GM12892 (cell line): ENCODE measurements at regions not wholly inside any gene's neighbourhood (a gene's known extent, or its start where the extent isn't known, plus 50 kb on each side); places are given as distances from the start of the nearest gene placed in this dataset.
"Not testable (repeated sequence)": the region's sequence is repeated elsewhere in the genome, so short reads cannot be mapped to it uniquely, and the experiment has no call there.

ENCODE experiments used
- DNase-seq: peaks from one replicate; pipeline ENCODE4 v3.0.0; 2011; ENCODE audit not compliant: insufficient read length
- FAIRE-seq: peaks from 2 replicates; lab custom pipeline; 2011; peaks lifted over from hg19 to GRCh38; lab: Jason Lieb, UNC
- POLR2A ChIP-seq: IDR thresholded peaks from 2 replicates; pipeline ENCODE4 v1.6.1; 2011; ENCODE audit warnings: low read depth, low read length, control low read depth
- POLR2AphosphoS5 ChIP-seq: IDR thresholded peaks from 2 replicates; pipeline ENCODE4 v1.6.1; 2011; ENCODE audit warnings: low read depth, low read length, control low read depth
- TAF1 ChIP-seq: IDR thresholded peaks from 2 replicates; pipeline ENCODE4 v1.6.1; 2011; ENCODE audit warnings: low read depth, mild to moderate bottlenecking, control low read depth, low read length, borderline replicate concordance

DNA sequence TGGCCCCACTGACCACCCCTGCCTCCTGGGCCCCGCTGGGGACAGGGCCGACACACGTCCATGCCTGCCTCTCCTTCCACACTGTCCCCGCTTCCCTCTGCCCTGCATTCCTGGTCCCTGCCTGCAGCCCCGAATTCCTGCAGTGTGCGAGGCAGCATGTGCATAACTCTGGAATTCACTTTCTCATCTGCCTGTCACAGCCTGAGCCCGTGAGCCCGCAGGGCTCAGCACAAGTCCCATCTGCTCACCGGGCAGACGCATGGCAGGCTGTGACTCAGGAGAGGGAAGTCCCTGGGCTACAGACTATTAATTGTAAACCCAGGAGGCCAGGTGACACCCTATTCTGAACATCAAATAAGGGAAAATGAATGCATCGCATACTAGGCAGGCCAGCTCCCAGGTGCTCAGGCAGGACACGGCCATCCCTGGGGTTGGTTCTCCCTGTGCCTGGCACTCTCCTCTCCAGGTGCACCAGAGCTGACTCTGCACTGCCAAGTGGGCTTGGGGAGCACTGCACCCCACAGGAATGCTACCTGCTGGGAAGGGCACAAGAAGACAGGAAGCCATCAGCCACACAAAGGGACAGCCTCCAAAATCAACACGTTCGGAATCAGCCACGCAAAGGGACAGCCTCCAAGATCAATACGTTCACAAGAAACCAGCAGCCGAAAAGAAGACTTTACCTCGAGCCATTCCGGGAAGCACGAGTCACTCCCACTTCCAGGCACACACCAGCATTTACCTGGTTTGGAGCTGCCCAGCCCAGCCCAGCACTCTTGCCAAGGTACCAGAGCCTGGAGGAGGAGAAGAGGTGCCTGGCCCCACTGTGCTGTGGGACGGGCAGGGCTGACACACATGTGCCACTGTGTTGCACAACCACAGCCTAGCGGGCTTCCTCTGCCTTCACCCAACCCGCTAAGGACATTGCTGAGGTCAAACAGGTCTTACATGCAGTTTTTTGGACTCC lies 65.9 kb downstream of the DLL1 start:
- TF ChIP-seq TAF1, result no peak
- no peak for DNase-seq
- FAIRE-seq, result no peak

DNA sequence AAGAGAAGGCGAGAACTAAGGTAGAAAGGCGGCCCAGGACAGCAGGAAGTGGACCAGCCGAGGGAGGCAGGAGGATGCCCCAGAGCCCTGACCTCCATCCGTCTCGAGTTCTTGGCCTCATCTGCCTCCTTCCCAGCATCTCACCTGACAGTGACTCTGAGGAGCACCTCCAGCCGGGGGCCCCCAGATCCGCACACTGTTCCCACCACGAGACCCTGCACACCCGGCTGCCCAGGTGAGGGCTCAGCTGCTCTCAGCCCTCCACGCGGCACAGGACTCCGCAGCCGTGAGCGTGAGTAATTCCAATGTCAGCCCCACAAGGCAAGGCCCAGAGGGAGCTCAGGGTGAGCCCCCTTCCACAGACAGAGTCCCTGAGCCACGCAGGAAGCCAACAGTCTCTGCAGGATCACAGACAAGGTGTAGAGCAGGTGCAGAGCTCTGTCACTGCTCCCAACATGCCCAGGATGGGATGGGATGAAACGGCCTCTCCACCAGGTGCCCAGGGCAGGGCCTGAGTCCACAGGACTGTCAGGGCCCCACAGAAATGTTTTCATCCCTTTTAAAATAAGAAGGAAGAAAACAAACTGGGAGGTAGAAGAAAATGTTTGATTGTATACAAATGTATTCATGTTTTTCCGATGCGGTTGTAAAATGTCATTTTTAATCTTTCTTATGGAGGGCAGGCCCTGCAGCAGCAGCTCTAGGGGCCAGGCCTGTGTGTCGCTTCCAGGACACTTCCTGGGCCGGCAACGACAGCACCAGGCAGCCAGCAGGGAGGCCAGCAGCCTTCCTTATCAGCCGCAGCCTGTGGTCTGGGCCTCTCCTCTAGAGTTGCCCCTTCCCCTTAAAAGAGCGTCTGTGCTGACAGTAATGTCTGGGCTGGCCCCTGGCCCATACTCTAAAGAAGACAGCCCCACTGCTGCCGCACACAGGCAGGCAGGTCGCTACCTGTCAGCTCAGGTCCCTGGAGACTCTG lies 66.9 kb downstream of the DLL1 start:
- DNase-seq (no peak), FAIRE-seq (no peak)
- TF ChIP-seq POLR2AphosphoS5 (no peak), TAF1 (no peak), POLR2A (no peak)

DNA sequence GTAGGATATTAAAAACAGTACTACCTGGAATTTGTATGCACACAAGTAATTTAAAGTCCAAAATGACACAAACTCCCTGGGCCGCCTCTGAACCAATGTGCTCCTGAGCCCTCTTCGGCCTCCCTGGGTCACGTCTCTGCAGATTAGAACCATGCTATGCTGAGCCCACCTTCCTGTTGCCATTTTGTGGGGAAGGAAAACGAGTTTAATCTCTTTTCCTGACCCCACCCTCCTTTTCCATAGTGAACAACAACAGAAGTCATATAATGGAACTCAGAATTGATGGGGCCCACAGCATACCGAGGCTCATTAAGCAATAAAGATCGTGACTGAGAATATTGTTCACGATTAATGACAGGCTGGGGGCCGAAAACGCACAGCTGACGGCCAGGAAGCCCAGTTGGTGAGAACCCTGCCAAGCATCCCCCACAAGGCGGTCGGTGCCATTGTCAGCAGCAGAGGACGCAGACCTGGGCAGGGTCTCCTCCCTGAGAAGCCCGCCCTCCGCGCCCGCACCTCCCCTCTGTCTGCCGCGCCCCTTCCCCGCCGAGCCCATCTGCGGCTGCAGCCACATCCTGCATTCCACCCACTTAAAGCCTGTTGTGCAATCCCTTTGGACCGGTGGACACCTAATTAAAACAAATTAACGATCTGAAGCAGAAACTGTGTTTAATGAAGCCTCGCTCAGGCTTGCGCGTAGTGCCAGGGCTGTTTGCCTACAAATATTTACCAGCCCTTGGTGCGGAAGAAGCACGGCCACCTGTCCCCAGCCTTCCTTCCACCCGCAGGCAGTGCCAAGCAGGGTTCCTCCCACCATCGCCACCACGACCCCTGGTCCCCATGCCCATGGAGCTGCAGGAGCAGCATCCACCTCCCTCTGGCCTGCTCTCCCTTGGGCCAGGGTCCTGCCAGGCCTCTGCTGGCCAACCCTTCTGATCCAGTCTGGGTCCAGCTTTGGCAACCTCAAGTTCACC lies 68.1 kb downstream of the DLL1 start:
- TF ChIP-seq TAF1 (no peak), POLR2AphosphoS5 (no peak), POLR2A (no peak)

DNA sequence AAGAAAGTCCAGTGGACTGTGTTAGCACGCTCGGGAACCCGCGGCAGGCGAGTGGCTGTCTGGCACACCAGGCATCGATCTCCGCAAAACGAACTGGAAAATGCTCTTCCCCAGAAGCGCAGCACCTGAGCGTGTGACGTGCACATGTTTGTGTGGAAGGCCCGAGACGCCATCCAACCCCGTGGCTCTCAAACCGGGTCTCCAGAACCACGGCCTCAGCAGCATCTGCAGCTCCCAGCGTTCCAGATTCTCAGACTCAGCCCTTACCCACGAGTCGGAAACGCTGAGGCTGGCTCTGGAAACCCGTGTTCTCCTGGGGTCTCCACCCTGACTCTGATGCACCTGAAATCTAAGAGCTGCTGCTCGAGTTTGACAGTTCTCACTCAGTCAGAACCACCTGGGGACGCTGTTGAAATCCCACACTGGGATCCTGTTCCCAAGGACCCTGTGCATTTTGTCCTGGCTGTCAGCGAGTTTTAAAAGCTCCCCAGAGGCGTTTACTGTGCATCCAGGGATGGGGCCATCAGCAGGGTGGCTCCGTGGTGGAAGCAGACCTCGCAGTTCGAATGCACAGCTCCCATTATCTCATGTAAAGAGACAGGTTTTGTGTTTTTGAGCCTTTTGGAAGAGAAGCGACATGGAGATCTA lies 69.0 kb downstream of the DLL1 start:
- FAIRE-seq (no peak), DNase-seq (no peak)
- TF ChIP-seq TAF1 (no peak), POLR2A (no peak), POLR2AphosphoS5 (no peak)

More for the DNA sequence above, 68.1 kb downstream of the DLL1 start:
- DNase-seq, result no peak
- FAIRE-seq, result no peak

DNA sequence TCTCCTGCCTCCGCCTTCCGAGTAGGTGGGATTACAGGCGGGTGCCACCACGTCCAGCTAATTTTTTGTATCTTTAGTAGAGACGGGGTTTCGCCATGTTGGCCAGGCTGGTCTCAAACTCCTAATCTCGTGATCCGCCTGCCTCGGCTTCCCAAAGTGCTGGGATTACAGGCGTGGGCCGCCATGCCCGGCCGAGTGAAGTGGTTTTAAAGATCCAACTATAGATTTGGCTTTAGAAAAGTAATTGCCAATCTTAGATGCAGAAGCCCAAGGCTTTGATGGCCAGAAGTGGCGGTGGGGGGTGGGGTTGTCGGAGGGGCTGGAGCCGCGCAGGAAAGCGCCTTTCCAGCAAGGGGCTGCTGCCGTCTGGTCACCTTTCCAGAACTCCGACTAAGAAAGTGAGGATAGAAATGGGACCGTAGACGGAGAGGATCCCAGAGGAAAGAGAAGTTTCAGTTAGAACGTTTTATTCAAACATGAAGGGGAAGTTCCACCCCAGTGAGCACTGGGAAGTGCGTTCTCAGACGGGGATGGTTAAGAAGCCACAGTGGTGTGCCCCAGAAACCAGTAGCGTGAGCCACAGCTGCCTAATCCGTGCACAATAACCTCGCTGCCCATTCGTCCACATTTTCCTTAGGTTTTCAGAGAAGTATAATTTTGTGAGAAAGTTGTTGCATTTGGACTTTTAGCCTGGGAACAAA lies 69.7 kb downstream of the DLL1 start:
- TF ChIP-seq POLR2A (no peak), POLR2AphosphoS5 (no peak), TAF1 (no peak)
- DNase-seq (no peak), FAIRE-seq (no peak)

DNA sequence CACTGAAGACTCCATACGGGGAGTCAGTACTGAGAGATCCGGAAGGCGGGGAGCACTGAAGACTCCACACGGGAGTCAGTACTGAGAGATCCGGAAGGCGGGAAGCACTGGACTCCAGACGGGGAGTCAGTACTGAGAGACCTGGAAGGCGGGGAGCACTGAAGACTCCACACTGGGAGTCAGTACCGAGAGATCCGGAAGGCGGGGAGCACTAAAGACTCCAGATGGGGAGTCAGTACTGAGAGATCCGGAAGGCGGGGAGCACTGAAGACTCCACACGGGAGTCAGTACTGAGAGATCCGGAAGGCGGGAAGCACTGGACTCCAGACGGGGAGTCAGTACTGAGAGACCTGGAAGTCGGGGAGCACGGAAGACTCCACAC lies 77.2 kb downstream of the DLL1 start:
- FAIRE-seq, result not testable (repeated sequence)

DNA sequence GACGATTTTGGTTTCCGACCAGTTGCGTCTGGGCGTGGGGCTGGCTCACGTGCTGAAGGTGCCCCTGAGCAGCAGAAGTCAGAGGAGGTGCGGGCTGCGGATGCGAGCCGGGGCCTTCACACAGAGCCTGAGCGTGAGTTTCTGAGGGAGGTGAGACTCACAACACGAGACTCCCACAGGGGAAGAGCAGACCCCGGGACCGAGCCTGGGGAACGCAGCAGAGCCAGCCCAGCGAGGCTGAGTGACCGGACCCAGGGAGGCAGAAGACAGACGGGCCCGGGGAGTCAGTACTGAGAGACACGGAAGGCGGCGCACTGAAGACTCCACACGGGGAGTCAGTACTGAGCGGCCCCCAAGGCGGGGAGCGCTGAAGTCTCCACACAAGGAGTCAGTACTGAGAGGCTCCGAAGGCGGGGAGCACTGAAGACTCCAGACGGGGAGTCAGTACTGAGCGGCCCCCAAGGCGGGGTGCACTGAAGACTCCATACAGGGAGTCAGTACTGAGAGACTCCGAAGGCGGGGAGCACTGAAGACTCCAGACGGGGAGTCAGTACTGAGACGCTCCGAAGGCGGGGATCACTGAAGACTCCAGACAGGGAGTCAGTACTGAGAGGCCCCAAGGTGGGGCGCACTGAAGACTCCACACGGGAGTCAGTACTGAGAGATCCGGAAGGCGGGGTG lies 77.8 kb downstream of the DLL1 start:
- no peak for DNase-seq
- no peak for FAIRE-seq
- TF ChIP-seq POLR2A (no peak), TAF1 (no peak)

More for the DNA sequence above, 77.2 kb downstream of the DLL1 start:
- not testable (repeated sequence) for DNase-seq

DNA sequence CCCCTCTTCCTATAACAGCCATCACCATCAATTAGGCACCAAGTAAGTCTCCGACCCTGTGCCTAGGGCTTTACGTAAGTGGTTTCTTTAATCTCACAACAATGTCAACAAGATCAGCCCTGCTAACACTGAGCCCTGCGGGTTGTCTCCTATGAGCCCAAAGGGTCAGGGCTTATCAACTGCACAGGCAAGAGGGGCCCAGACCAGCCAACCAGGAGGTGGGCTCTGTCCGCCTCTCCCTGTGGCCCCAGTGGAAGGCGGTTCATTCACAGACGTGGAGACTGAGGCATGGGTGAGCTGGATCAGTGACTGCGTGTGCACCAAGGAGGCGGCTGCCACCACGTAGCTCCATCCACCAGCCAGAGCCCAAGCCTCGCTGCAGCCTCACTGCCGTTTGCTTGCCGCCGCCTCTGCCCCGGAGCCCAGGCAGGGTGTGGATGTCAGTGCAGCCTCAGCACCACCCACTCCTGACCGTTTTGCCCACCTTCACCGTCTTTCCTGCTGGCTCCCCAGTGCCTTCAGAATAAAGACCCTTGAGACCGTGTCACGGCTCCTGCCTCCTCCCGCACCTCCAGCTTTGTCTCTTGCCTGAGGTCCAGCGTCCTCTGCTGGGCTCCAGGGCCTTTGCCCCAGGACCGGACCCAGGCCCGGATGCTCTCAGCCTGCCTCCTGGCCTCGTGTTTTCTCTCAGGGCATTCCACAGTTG lies 78.7 kb downstream of the DLL1 start:
- no peak for FAIRE-seq
- TF ChIP-seq TAF1 (no peak), POLR2A (no peak), POLR2AphosphoS5 (no peak)
- DNase-seq, result no peak

DNA sequence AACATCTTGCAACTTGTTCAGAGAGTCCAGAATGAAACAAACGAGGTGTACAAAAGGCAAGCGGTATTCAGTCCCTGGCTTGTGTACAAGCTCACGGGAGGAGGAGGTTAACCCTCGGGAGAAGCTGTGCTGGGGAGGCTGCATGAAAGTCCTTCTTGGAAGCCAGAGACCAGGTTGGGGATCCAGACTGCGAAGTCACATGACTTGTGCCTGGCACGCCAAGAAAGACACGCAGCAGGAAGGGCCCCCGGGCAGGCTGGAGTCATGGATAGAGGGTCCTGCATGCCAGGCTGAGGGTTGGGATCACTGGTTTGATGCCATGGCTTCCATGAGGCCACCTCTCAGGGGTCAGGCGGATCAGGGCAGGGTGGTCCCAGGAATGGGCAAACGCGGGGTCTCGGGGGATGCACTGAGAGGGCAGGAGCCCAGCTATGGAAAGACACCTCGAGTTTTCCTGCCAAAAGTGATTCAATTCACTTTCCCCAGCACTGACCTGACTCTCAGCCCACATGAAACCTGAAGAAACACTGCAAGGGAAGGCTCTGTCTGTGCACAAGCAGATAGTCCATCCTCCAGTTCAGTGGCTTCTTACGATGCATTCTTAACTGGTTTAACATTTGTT lies 79.4 kb downstream of the DLL1 start:
- TF ChIP-seq POLR2A (no peak), TAF1 (no peak), POLR2AphosphoS5 (no peak)
- no peak for DNase-seq
- no peak for FAIRE-seq
